Left lung (tissue), 4 donors: ENCODE measurements at regions not wholly inside any gene's neighbourhood (a gene's known extent, or its start where the extent isn't known, plus 50 kb on each side); places are given as distances from the start of the nearest gene placed in this dataset.

Experiments used
- ATAC-seq: fragments of 200-7000 bp; cut with Tn5 transposase; one replicate; pipeline ENCODE4 v1.9.1; 2020; ENCODE audit warnings: moderate library complexity
- DNase-seq, 4 donors: peaks; one replicate each; pipeline ENCODE4 v3.0.0-alpha.2; 2013 to 2020
- H3K27ac ChIP-seq, 2 donors: fragments of 200-600 bp; sonication (generic) in 1 of 2; one replicate each; pipeline versions ENCODE4 v1.5.0 to v1.8.0; 2020 to 2021
- H3K27me3 ChIP-seq, 2 donors: fragments of 200-600 bp; sonication (generic) in 1 of 2; one replicate each; pipeline versions ENCODE4 v1.5.0 to v1.8.0; 2020 to 2021
- H3K36me3 ChIP-seq, 2 donors: fragments of 200-600 bp; sonication (generic) in 1 of 2; one replicate each; pipeline versions ENCODE4 v1.5.0 to v1.8.0; 2020 to 2021
- H3K4me1 ChIP-seq, 2 donors: fragments of 200-600 bp; one replicate each; pipeline ENCODE4 v1.8.0; 2021
- H3K4me3 ChIP-seq, 2 donors: fragments of 200-600 bp; sonication (generic) in 1 of 2; one replicate each; pipeline versions ENCODE4 v1.5.0 to v1.8.0; 2020 to 2021; ENCODE audit warnings: mild to moderate bottlenecking in 1 of 2
- H3K9me3 ChIP-seq, 2 donors: fragments of 200-600 bp; sonication (generic) in 1 of 2; one replicate each; pipeline versions ENCODE4 v1.5.0 to v1.8.0; 2020 to 2021
- intact Hi-C, 2 donors: fragments of 100-400 bp; cut with DNase I; formaldehyde crosslinking; loops; one replicate each; pipeline versions ENCODE4 v1.11.2 to v1.14.2; 2022
- TF ChIP-seq, protein P1 (sequence below), 2 donors: fragments of 200-600 bp; sonication (generic) in 1 of 2; IDR thresholded peaks; one replicate each; pipeline versions ENCODE4 v1.5.0 to v1.8.0; 2021; ENCODE audit warnings: antibody characterized with exemption in 2 of 2
- donor health status: DM: no; HTN: yes; CAD: no.
- donor health status: DM: no; HTN: no; CAD: no.

- DNase-seq (no peak), ATAC-seq (no peak)
- Histone ChIP-seq H3K4me3 (no peak overlapping the region), H3K27me3 (no peaks in the 10 kb centered on the region), H3K36me3 (no peaks in the 10 kb centered on the region), H3K27ac (no peak overlapping the region), H3K4me1 (peaks cover 0 to 19% of the 10 kb centered on the region in 2 donors), H3K9me3 (no peaks in the 10 kb centered on the region)
- intact Hi-C loops: no loop called here
- TF ChIP-seq, protein P1, sequence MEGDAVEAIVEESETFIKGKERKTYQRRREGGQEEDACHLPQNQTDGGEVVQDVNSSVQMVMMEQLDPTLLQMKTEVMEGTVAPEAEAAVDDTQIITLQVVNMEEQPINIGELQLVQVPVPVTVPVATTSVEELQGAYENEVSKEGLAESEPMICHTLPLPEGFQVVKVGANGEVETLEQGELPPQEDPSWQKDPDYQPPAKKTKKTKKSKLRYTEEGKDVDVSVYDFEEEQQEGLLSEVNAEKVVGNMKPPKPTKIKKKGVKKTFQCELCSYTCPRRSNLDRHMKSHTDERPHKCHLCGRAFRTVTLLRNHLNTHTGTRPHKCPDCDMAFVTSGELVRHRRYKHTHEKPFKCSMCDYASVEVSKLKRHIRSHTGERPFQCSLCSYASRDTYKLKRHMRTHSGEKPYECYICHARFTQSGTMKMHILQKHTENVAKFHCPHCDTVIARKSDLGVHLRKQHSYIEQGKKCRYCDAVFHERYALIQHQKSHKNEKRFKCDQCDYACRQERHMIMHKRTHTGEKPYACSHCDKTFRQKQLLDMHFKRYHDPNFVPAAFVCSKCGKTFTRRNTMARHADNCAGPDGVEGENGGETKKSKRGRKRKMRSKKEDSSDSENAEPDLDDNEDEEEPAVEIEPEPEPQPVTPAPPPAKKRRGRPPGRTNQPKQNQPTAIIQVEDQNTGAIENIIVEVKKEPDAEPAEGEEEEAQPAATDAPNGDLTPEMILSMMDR (IDR thresholded peaks at IDR 0.05): no peak
Measured at GRCh38 chr13:79805317-79805716, 324.4 kb downstream of the NDFIP2 start.

DNA sequence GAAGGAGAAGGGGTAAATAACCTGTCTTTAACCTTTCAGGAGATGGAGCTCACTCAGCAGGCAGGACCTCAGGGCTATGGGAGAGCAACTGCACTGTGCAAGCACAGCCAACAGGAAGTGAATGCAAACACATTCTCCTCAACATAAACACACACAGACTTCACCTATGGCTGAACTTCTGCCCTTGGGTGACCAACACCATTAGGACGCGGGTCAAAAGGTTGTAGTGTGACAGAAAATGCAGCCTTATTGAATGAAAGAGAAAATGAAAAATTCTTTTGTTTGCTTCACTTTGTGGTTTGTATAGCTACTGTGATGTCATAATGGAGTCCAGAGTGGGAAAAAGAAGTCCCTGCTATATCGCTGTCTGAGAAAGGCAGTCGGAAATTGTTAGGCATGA lies 323.0 kb downstream of the NDFIP2 start:
- Histone ChIP-seq H3K9me3 (no peaks in the 10 kb centered on the region), H3K4me1 (peaks cover 0 to 19% of the 10 kb centered on the region in 2 donors), H3K27ac (no peak overlapping the region), H3K4me3 (no peak overlapping the region), H3K36me3 (no peaks in the 10 kb centered on the region), H3K27me3 (no peaks in the 10 kb centered on the region)
- intact Hi-C loops: no loop called here
- TF ChIP-seq, protein P1 (IDR thresholded peaks at IDR 0.05): no peak
- DNase-seq: no peak
- ATAC-seq: no peak

DNA sequence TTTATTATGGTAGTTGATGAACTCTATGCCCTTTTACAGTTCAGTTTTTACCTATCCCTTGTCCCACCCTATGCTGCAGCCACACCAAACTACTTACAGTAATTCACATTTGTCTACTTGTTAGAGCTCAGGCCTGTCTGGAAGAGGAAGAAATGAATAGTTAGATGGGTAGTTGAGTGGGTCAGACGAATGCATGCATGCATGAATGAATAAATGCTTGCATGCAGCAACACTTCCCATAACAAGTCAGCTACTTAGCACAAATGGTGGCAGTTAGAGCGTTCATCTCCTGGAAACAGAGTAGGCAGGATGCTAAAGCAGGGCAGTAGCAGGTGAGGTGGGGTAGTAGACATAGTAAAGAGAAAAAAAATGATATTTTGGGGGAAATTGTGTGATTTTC lies 322.3 kb downstream of the NDFIP2 start:
- no peak for ATAC-seq
- Histone ChIP-seq H3K27ac (no peak overlapping the region), H3K36me3 (no peaks in the 10 kb centered on the region), H3K27me3 (no peaks in the 10 kb centered on the region), H3K9me3 (no peaks in the 10 kb centered on the region), H3K4me1 (peaks cover 0 to 19% of the 10 kb centered on the region in 2 donors), H3K4me3 (no peak overlapping the region)
- intact Hi-C loops: no loop called here
- TF ChIP-seq, protein P1 (IDR thresholded peaks at IDR 0.05): no peak
- no peak for DNase-seq

DNA sequence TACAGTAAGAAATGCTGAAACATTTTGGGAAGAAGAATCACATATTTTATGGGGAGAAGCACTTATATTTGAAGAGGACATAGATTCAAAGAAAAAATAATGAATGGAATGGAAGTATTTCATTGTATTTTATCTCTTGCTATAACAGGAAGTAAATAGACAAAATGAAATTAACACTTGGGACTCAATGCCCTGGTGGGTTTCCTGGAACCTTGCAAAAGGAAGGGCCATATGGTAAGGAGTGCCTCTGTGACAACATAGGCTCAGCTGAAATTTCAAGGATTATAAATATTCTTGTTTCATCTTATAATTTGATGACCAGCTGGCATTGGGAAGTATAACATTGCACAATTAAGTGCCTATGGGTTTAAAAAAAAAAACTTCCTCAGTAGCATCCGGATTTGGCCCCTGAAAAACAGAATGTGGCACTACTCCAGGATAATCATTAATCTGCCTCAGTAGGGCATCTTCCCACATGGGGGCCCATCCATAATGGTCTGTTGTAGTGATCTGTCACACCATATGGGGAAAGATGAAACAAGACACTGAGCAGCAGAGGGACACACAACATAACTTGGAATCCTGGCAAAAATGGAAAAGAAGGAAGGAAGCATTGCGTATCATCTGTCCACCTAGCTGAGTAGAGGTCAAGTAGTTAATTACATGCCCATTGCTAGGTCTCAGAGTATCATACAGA lies 321.6 kb downstream of the NDFIP2 start:
- Histone ChIP-seq H3K4me3 (no peak overlapping the region), H3K4me1 (peaks cover 0 to 19% of the 10 kb centered on the region in 2 donors), H3K27ac (no peak overlapping the region), H3K9me3 (no peaks in the 10 kb centered on the region), H3K27me3 (no peaks in the 10 kb centered on the region), H3K36me3 (no peaks in the 10 kb centered on the region)
- TF ChIP-seq, protein P1 (IDR thresholded peaks at IDR 0.05): no peak
- ATAC-seq (no peak), DNase-seq (no peak)
- intact Hi-C loops: no loop called here

DNA sequence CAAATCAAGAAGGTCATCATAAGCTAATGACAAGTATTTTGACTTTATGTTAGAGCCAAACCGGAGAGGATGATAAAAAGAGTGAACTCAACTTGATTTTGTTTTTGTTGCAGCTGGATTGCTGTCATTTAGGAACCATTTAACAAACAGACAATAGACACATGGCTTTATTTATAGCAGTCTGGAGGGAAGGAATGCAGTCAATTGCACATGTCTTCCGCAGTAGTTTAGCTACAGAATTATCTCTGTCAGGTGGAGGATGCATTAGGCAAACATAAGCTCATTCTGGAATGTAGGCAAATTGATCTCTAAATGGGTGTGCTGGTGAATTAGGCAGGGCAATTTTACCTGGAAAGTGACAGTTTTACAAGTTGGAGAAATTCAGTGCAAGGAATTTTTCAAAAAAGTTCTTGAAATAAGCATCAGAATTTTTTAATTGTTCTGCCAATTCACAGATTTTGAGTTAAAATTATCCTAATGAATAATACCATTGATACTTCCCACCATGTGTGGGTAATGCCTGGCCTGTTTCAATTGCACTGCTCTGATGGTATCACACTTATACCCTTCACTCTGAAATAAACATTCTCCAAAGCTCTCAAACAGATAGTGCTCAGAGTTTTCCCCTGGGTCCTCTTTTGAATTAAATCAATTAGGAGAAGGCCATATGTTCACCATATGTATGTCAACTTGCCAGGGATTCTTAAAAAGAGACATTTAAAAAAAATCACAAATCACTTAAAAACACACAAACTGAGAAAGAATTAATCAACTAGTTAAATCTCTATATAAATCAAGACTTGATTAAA lies 318.3 kb downstream of the NDFIP2 start:
- Histone ChIP-seq H3K4me1 (peaks cover 0 to 18% of the 10 kb centered on the region in 2 donors), H3K36me3 (no peaks in the 10 kb centered on the region), H3K27ac (no peak overlapping the region), H3K9me3 (no peaks in the 10 kb centered on the region), H3K27me3 (no peaks in the 10 kb centered on the region), H3K4me3 (no peak overlapping the region)
- intact Hi-C loops: no loop called here
- DNase-seq (no peak), ATAC-seq (no peak)
- TF ChIP-seq, protein P1 (IDR thresholded peaks at IDR 0.05): no peak
